ENCODE measurements at regions not wholly inside any gene's neighbourhood (a gene's known extent, or its start where the extent isn't known, plus 50 kb on each side); places are given as distances from the start of the nearest gene placed in this dataset.
A peak's percentile ranks its signal among the peaks of the same experiment; 100 is the strongest.

- no peak for DNase-seq (ENCODE audit: low spot score, unreplicated experiment)
- no peak overlapping the region for H3K27ac Mint-ChIP-seq
- H3K9me3 Mint-ChIP-seq (ENCODE audit: low read depth), result peaks cover 10% of the 10 kb centered on the region
- H3K36me3 Mint-ChIP-seq (ENCODE audit: insufficient read depth), result no peaks in the 10 kb centered on the region
- peaks cover 3% of the 10 kb centered on the region for H3K27me3 Mint-ChIP-seq
- H3K4me3 Mint-ChIP-seq (ENCODE audit: low read depth), result no peak overlapping the region
- H3K4me1 Mint-ChIP-seq (ENCODE audit: low read depth), result peaks cover 7% of the 10 kb centered on the region
- no peak for TF ChIP-seq CTCF (IDR thresholded peaks at IDR 0.05; ENCODE audit: unreplicated experiment)
These were observed 819.1 kb downstream of the TRIML1 start for GRCh38 chr4:188958346-188958745.

DNA sequence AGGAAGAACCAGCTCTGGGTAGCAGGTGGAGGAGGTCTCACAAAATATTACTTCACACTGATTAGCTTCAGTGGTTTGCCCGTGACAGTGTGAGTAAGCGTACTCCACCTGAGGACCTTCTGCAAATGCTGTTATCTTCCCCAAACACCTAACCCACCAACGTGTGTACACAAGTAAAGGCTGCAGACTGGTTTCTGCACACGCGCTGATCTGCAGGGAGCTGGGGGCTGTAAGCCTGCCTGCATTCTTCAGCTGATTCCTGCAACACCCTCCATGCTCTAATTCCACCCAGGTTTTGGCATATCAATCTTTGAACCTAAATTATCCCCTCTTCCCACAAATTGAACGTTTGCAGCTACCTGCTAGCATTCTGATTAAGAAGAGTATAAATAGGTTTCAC lies 820.2 kb downstream of the TRIML1 start:
- Mint-ChIP-seq H3K4me1 (ENCODE audit: low read depth) (peaks cover 7% of the 10 kb centered on the region), H3K9me3 (ENCODE audit: low read depth) (peaks cover 13% of the 10 kb centered on the region), H3K27me3 (peaks cover 3% of the 10 kb centered on the region), H3K36me3 (ENCODE audit: insufficient read depth) (no peaks in the 10 kb centered on the region), H3K4me3 (ENCODE audit: low read depth) (no peak overlapping the region), H3K27ac (no peak overlapping the region)
- DNase-seq (ENCODE audit: low spot score, unreplicated experiment), result no peak
- no peak for TF ChIP-seq CTCF (IDR thresholded peaks at IDR 0.05; ENCODE audit: unreplicated experiment)

DNA sequence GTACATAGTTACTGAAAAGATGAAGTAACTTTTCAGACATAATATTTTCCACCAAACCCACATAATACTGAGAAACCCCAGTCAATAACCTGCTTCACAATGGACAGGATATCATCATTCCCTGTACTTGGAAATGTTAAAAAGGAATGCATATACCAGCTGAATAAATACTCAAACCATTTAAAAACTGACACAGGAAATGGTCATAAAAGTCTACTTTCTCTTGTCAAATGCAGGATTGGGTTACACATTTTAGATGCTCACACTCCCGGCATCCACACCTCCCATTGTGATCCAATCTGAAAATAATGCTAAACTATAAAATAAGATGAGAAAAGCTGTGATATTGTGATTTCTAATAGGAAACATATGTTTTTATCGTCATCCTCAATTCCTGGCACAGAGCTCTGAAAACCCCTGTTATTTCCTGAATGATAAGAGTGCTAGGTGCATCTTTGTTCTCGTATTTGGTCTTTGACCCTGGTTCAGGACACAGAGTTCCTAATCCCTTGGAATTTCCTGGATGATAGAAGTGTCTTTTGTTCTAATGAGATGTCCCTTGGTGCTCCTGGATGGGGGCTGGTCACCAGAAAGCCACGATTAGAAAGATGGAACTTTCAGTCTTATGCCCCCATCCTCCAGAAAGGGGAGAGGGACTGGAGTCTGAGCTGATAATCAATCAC lies 821.3 kb downstream of the TRIML1 start:
- no peak for DNase-seq (ENCODE audit: low spot score, unreplicated experiment)
- H3K27ac Mint-ChIP-seq, result no peak overlapping the region

GRCh38 chr4:188971125-188971524 lies 831.9 kb downstream of the TRIML1 start:
- H3K27me3 Mint-ChIP-seq, result no peaks in the 10 kb centered on the region
- no peak for DNase-seq (ENCODE audit: low spot score, unreplicated experiment)
- H3K9me3 Mint-ChIP-seq (ENCODE audit: low read depth), result peaks cover 10% of the 10 kb centered on the region
- no peak overlapping the region for H3K27ac Mint-ChIP-seq
- peaks cover 23% of the 10 kb centered on the region for H3K4me1 Mint-ChIP-seq (ENCODE audit: low read depth)
- H3K4me3 Mint-ChIP-seq (ENCODE audit: low read depth), result no peak overlapping the region
- no peak for TF ChIP-seq CTCF (IDR thresholded peaks at IDR 0.05; ENCODE audit: unreplicated experiment)
- peaks cover 4% of the 10 kb centered on the region for H3K36me3 Mint-ChIP-seq (ENCODE audit: insufficient read depth)

More for the DNA sequence above, 821.3 kb downstream of the TRIML1 start:
- no peak for TF ChIP-seq CTCF (IDR thresholded peaks at IDR 0.05; ENCODE audit: unreplicated experiment)
- Mint-ChIP-seq H3K36me3 (ENCODE audit: insufficient read depth) (peaks cover 2% of the 10 kb centered on the region), H3K27me3 (peaks cover 3% of the 10 kb centered on the region), H3K4me3 (ENCODE audit: low read depth) (no peak overlapping the region), H3K9me3 (ENCODE audit: low read depth) (peaks cover 22% of the 10 kb centered on the region), H3K4me1 (ENCODE audit: low read depth) (peaks cover 7% of the 10 kb centered on the region)

DNA sequence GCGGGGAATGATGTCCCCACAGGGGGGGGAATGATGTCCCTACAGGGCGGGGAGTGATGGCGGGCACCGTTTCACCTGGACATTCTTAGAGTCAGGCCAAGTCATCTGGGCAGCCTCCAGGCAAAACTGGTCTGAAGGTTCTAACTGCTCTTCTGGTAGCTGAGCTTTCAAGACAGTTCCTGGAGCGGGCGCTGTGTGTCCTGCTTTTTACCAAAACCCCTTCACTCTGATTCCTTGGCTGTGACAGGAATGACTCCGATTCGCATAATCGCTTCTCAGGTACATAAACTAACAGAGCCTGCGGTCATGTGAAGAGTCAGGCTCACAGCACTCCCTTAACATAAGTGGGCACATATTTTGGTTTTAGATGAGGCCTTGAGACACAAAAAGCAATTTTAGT lies 836.0 kb downstream of the TRIML1 start:
- TF ChIP-seq CTCF (IDR thresholded peaks at IDR 0.05; ENCODE audit: unreplicated experiment), result no peak
- Mint-ChIP-seq H3K9me3 (ENCODE audit: low read depth) (peaks cover 4% of the 10 kb centered on the region), H3K27ac (peak overlapping the region; percentile 98), H3K36me3 (ENCODE audit: insufficient read depth) (peaks cover 3% of the 10 kb centered on the region), H3K4me3 (ENCODE audit: low read depth) (no peak overlapping the region), H3K27me3 (no peaks in the 10 kb centered on the region), H3K4me1 (ENCODE audit: low read depth) (peaks cover 24% of the 10 kb centered on the region)
- DNase-seq (ENCODE audit: low spot score, unreplicated experiment), result no peak
